ENCODE measurements at regions not wholly inside any gene's neighbourhood (a gene's known extent, or its start where the extent isn't known, plus 50 kb on each side); places are given as distances from the start of the nearest gene placed in this dataset.

DNA sequence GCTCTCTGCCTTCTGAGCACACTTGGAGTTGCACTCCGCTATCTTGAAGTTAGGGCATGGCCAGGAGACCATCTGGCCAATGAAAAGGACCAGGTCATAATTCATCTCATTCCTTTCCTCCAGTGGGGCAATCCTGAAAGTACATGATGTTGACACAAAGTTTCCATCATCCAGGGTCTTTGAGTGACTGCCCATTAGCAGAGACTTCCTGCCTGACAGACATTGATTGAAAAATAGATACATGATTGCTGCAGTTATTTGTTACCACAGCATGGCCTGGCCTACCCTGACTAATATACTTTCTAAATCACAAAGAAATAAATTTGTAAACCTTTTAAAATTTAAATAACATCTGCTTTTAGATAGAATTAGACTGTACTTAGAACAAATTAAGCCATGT, 50.0 kb upstream of the SCG2 start:
- H3K4me1 ChIP-seq = peaks cover 8% of the 10 kb centered on the region
- H3K27me3 ChIP-seq (ENCODE audit: control insufficient read depth, insufficient read depth, low read length) = no peaks in the 10 kb centered on the region
- H3K9ac ChIP-seq = no peak overlapping the region
- TF ChIP-seq, protein P1, sequence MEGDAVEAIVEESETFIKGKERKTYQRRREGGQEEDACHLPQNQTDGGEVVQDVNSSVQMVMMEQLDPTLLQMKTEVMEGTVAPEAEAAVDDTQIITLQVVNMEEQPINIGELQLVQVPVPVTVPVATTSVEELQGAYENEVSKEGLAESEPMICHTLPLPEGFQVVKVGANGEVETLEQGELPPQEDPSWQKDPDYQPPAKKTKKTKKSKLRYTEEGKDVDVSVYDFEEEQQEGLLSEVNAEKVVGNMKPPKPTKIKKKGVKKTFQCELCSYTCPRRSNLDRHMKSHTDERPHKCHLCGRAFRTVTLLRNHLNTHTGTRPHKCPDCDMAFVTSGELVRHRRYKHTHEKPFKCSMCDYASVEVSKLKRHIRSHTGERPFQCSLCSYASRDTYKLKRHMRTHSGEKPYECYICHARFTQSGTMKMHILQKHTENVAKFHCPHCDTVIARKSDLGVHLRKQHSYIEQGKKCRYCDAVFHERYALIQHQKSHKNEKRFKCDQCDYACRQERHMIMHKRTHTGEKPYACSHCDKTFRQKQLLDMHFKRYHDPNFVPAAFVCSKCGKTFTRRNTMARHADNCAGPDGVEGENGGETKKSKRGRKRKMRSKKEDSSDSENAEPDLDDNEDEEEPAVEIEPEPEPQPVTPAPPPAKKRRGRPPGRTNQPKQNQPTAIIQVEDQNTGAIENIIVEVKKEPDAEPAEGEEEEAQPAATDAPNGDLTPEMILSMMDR (IDR thresholded peaks at IDR 0.05) = no peak
- H3K79me2 ChIP-seq = no peaks in the 10 kb centered on the region
- no peak overlapping the region for H2AFZ ChIP-seq
- H3K27ac ChIP-seq = no peak overlapping the region
- H3K4me2 ChIP-seq (ENCODE audit: low read length) = no peak overlapping the region
- no peaks in the 10 kb centered on the region for H3K36me3 ChIP-seq (ENCODE audit: control insufficient read depth, insufficient read depth, low read length)
- no peak overlapping the region for H3K4me3 ChIP-seq (ENCODE audit: low read depth, low read length)
- H3K9me3 ChIP-seq (ENCODE audit: control insufficient read depth, low read length) = no peaks in the 10 kb centered on the region

Data from parathyroid adenoma (tissue), 2 donors.